H1 (cell line): ENCODE measurements at regions not wholly inside any gene's neighbourhood (a gene's known extent, or its start where the extent isn't known, plus 50 kb on each side); places are given as distances from the start of the nearest gene placed in this dataset.

Experiments
- CTCF ChIA-PET: fragments of 300-600 bp; sonication (Branson Sonifier 250); formaldehyde crosslinking; loops from one replicate; lab custom pipeline; 2021; ENCODE audit not compliant: partially characterized antibody; lab: Charles Lee
- POLR2A ChIA-PET: fragments of 300-600 bp; sonication (Branson Sonifier 250); formaldehyde crosslinking; loops from one replicate; lab custom pipeline; 2021; ENCODE audit warnings: inconsistent platforms; ENCODE audit not compliant: partially characterized antibody; lab: Charles Lee
- DNase-seq, 2 experiments: peaks; one replicate each; pipeline versions ENCODE4 v3.0.0 to v3.0.0-alpha.2; 2010 to 2022; ENCODE audit warnings: low spot score in 2 of 2, low read depth in 1 of 2, mixed read lengths in 1 of 2
- FAIRE-seq: peaks from 2 replicates; lab custom pipeline; 2011; peaks lifted over from hg19 to GRCh38; lab: Jason Lieb, UNC
- H2AFZ ChIP-seq: 2 replicates; pipeline ENCODE4 v1.8.1; 2012; ENCODE audit warnings: low read length, inconsistent platforms
- H2AK5ac ChIP-seq: 2 replicates; pipeline ENCODE4 v1.6.1; 2013; ENCODE audit warnings: low read depth, low read length
- H2BK120ac ChIP-seq: replicated peaks from 2 replicates; pipeline ENCODE3; 2013; ENCODE audit warnings: low read depth, low read length, inconsistent platforms
- H2BK12ac ChIP-seq: 2 replicates; pipeline ENCODE4 v1.6.1; 2013; ENCODE audit warnings: low read depth, low read length
- H2BK15ac ChIP-seq: 2 replicates; pipeline ENCODE4 v1.6.1; 2013; ENCODE audit warnings: low read length
- H2BK20ac ChIP-seq: 2 replicates; pipeline ENCODE4 v1.6.1; 2013; ENCODE audit warnings: low read length
- H2BK5ac ChIP-seq: 2 replicates; pipeline ENCODE4 v1.6.1; 2013; ENCODE audit warnings: low read depth, low read length
- H3K14ac ChIP-seq: 2 replicates; pipeline ENCODE4 v1.6.1; 2013; ENCODE audit warnings: inconsistent platforms; ENCODE audit not compliant: insufficient read length
- H3K18ac ChIP-seq: 2 replicates; pipeline ENCODE4 v1.6.1; 2013; ENCODE audit warnings: low read length; ENCODE audit errors: extremely low read depth
- H3K23ac ChIP-seq: 2 replicates; pipeline ENCODE4 v1.6.1; 2013; ENCODE audit warnings: inconsistent platforms; ENCODE audit not compliant: insufficient read length
- H3K23me2 ChIP-seq: 2 replicates; pipeline ENCODE4 v1.6.1; 2013; ENCODE audit warnings: low read depth, low read length
- H3K27ac ChIP-seq: 2 replicates; pipeline ENCODE4 v1.6.1; 2011; ENCODE audit warnings: low read depth, low read length, inconsistent platforms
- H3K27me3 ChIP-seq, 4 experiments: replicated peaks in 1 of 4; 1 replicate in 1 of 4; 2 replicates in 3 of 4; pipeline versions ENCODE4 v1.6.1 to v1.8.1; 2011 to 2013; ENCODE audit warnings: low read length in 3 of 4, mild to moderate bottlenecking in 3 of 4, inconsistent platforms in 2 of 4, mixed read lengths in 2 of 4, moderate library complexity in 1 of 4; ENCODE audit not compliant: control insufficient read depth in 3 of 4, insufficient read depth in 3 of 4; ENCODE audit errors: extremely low read depth in 1 of 4
- H3K36me3 ChIP-seq, 4 experiments: 2 replicates each; pipeline versions ENCODE4 v1.6.1 to v1.8.1; 2011 to 2013; ENCODE audit warnings: mild to moderate bottlenecking in 4 of 4, low read length in 3 of 4, moderate library complexity in 2 of 4, control low read depth in 1 of 4, inconsistent platforms in 1 of 4; ENCODE audit not compliant: insufficient read depth in 4 of 4, control insufficient read depth in 2 of 4
- H3K4ac ChIP-seq: replicated peaks from 2 replicates; pipeline ENCODE3; 2013; ENCODE audit warnings: low read length, low read depth, mixed read lengths, inconsistent platforms; ENCODE audit not compliant: insufficient read length
- H3K4me1 ChIP-seq, 4 experiments: replicated peaks in 1 of 4; 1 replicate in 1 of 4; 2 replicates in 3 of 4; pipeline versions ENCODE4 v1.6.1 to v1.8.1; 2011 to 2013; ENCODE audit warnings: low read length in 3 of 4, inconsistent platforms in 2 of 4, mixed read lengths in 1 of 4; ENCODE audit not compliant: insufficient read depth in 4 of 4, control insufficient read depth in 3 of 4
- H3K4me2 ChIP-seq, 2 experiments: 2 replicates each; pipeline versions ENCODE4 v1.6.1 to v1.8.1; 2011 to 2013; ENCODE audit warnings: low read depth in 2 of 2, low read length in 2 of 2, control low read depth in 1 of 2, inconsistent platforms in 1 of 2, mild to moderate bottlenecking in 1 of 2; ENCODE audit not compliant: insufficient read depth in 1 of 2
- H3K4me3 ChIP-seq, 4 experiments: fragments of 200-600, 300-600 bp in 1 of 4; sonication (generic), shearing (Covaris generic), sonication (Bioruptor Twin) in 1 of 4; 2 replicates each; pipeline versions ENCODE4 v1.5.1 to v1.8.1; 2011 to 2016; ENCODE audit warnings: low read length in 4 of 4, low read depth in 3 of 4, control low read depth in 2 of 4, inconsistent platforms in 2 of 4, mild to moderate bottlenecking in 2 of 4, mixed read lengths in 1 of 4, moderate library complexity in 1 of 4; ENCODE audit not compliant: insufficient read depth in 2 of 4; ENCODE audit errors: extremely low read depth in 1 of 4
- H3K56ac ChIP-seq: replicated peaks from 2 replicates; pipeline ENCODE3; 2013; ENCODE audit warnings: low read depth, mild to moderate bottlenecking, mixed read lengths, low read length, inconsistent platforms; ENCODE audit not compliant: insufficient read length
- H3K79me1 ChIP-seq: 2 replicates; pipeline ENCODE4 v1.6.1; 2013; ENCODE audit warnings: low read depth, low read length, control low read depth
- H3K79me2 ChIP-seq, 2 experiments: 2 replicates each; pipeline versions ENCODE4 v1.6.1 to v1.8.1; 2012 to 2013; ENCODE audit warnings: low read length in 2 of 2, mild to moderate bottlenecking in 2 of 2, inconsistent platforms in 1 of 2; ENCODE audit not compliant: insufficient read depth in 2 of 2, control insufficient read depth in 1 of 2
- H3K9ac ChIP-seq, 4 experiments: replicated peaks in 1 of 4; 1 replicate in 1 of 4; 2 replicates in 3 of 4; pipeline versions ENCODE4 v1.6.1 to v1.8.1; 2011 to 2013; ENCODE audit warnings: low read depth in 3 of 4, low read length in 3 of 4, control low read depth in 2 of 4, mild to moderate bottlenecking in 2 of 4, moderate library complexity in 2 of 4, inconsistent platforms in 1 of 4; ENCODE audit errors: extremely low read depth in 1 of 4
- H3K9me3 ChIP-seq, 2 experiments: 2 replicates each; pipeline versions ENCODE4 v1.6.1 to v1.8.1; 2012 to 2013; ENCODE audit warnings: mild to moderate bottlenecking in 2 of 2, moderate library complexity in 2 of 2, control low read depth in 1 of 2, inconsistent platforms in 1 of 2, low read depth in 1 of 2, low read length in 1 of 2, mixed read lengths in 1 of 2; ENCODE audit not compliant: insufficient read depth in 2 of 2
- H4K20me1 ChIP-seq, 2 experiments: replicated peaks in 1 of 2; 2 replicates each; pipeline versions ENCODE3 to v1.8.1; 2011 to 2013; ENCODE audit warnings: inconsistent platforms in 2 of 2, low read length in 2 of 2, mild to moderate bottlenecking in 1 of 2; ENCODE audit not compliant: insufficient read depth in 2 of 2, control insufficient read depth in 1 of 2
- H4K5ac ChIP-seq: 2 replicates; pipeline ENCODE4 v1.6.1; 2013; ENCODE audit warnings: low read length, low read depth, mixed read lengths, inconsistent platforms; ENCODE audit not compliant: insufficient read length
- H4K8ac ChIP-seq: 2 replicates; pipeline ENCODE4 v1.8.0; 2013; ENCODE audit warnings: mild to moderate bottlenecking, moderate library complexity, low read length, inconsistent platforms; ENCODE audit not compliant: insufficient read depth; ENCODE audit errors: extremely low read depth
- H4K91ac ChIP-seq: replicated peaks from 2 replicates; pipeline ENCODE3; 2013; ENCODE audit warnings: low read length, mixed read lengths, inconsistent platforms; ENCODE audit not compliant: insufficient read length
- ATF2 ChIP-seq: IDR thresholded peaks from 2 replicates; pipeline ENCODE4 v1.6.1; 2012; ENCODE audit warnings: low read length, inconsistent platforms
- CTBP2 ChIP-seq: IDR thresholded peaks from 2 replicates; pipeline ENCODE4 v1.7.0; 2011; ENCODE audit warnings: borderline replicate concordance, mild to moderate bottlenecking, moderate library complexity, mixed read lengths, low read length; ENCODE audit not compliant: insufficient read depth, insufficient read length
- GABPA ChIP-seq: IDR thresholded peaks from 2 replicates; pipeline ENCODE4 v1.6.1; 2011; ENCODE audit warnings: mild to moderate bottlenecking, low read length, moderate library complexity, borderline replicate concordance; ENCODE audit not compliant: insufficient read depth
- HDAC6 ChIP-seq: IDR thresholded peaks from one replicate; pipeline ENCODE4 v1.7.1; 2012; ENCODE audit warnings: low read depth, mild to moderate bottlenecking, inconsistent platforms, low read length, moderate library complexity
- JUN ChIP-seq: IDR thresholded peaks from 2 replicates; pipeline ENCODE4 v1.6.1; 2011; ENCODE audit warnings: low read depth, mild to moderate bottlenecking, improper control_type of control experiment, low read length
- JUND ChIP-seq: IDR thresholded peaks from 2 replicates; pipeline ENCODE4 v1.6.1; 2011; ENCODE audit warnings: mild to moderate bottlenecking, improper control_type of control experiment, low read length
- NANOG ChIP-seq: IDR thresholded peaks from 2 replicates; pipeline ENCODE4 v1.6.1; 2011; ENCODE audit warnings: low read length, low read depth, mild to moderate bottlenecking, inconsistent platforms; ENCODE audit not compliant: insufficient read depth, poor library complexity, severe bottlenecking
- NRF1 ChIP-seq: IDR thresholded peaks from 2 replicates; pipeline ENCODE4 v1.6.1; 2011; ENCODE audit warnings: mild to moderate bottlenecking, low read depth, low read length, improper control_type of control experiment
- SAP30 ChIP-seq: fragments of 300-600 bp; sonication (generic); IDR thresholded peaks from 2 replicates; pipeline ENCODE4 v1.7.1; 2012; ENCODE audit warnings: low read length, moderate library complexity, mild to moderate bottlenecking, inconsistent platforms; ENCODE audit not compliant: insufficient read depth, insufficient replicate concordance
- SRF ChIP-seq: IDR thresholded peaks from 2 replicates; pipeline ENCODE4 v1.6.1; 2011; ENCODE audit warnings: mild to moderate bottlenecking, low read depth, low read length, moderate library complexity
- TBP ChIP-seq: IDR thresholded peaks from 2 replicates; pipeline ENCODE4 v1.6.1; 2011; ENCODE audit warnings: low read depth, low read length, improper control_type of control experiment
- WGBS, 2 experiments: shearing (Covaris generic) in 1 of 2; methylation state at CpG; one replicate each; pipeline versions ENCODE4 v1.1.6 to v1.1.7; 2013 to 2015; ENCODE audit warnings: low lambda C conversion rate in 2 of 2, mixed read lengths in 2 of 2, inconsistent platforms in 1 of 2, low coverage in 1 of 2, missing lambda C conversion rate in 1 of 2; ENCODE audit not compliant: insufficient replicate concordance in 2 of 2, insufficient coverage in 1 of 2, insufficient read length in 1 of 2; ENCODE audit errors: extremely low coverage in 1 of 2, missing lambda C conversion rate in 1 of 2; 5-methylcytosine and 5-hydroxymethylcytosine counted together
- TF ChIP-seq, protein P1 (sequence below): IDR thresholded peaks from 2 replicates; pipeline ENCODE4 v1.6.1; 2011; ENCODE audit warnings: low read length, improper control_type of control experiment

DNA sequence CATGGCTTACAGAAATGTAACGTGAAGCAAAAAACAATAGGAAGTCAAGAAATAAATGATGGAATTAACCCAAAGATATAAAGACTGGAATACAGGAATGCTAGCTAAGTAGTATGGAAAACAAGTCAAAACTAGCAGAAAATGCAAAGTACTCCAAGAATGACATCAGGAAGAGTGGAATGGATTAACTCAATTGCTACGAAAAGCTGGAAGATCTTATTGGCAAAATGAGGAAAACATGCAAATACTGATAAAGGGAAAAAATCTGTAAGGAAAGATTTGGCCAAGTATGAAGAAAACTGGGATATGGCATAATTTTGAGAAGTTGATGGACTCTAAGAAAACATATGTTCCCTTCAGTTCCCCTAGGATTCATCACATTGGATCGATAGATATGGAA is 324.5 kb upstream of the ZNF608 start:
- no peak overlapping the region for H3K23ac ChIP-seq
- no peak overlapping the region for H4K8ac ChIP-seq
- no peaks in the 10 kb centered on the region for H3K27me3 ChIP-seq
- peaks cover 4 to 12% of the 10 kb centered on the region in 2 experiments for H3K9me3 ChIP-seq
- H2BK120ac ChIP-seq = no peak overlapping the region
- H2AK5ac ChIP-seq = no peak overlapping the region
- peaks cover 0 to 4% (median 0%) of the 10 kb centered on the region in 4 experiments; a peak in 1 of 8 replicates for H3K36me3 ChIP-seq
- H3K4ac ChIP-seq = no peak overlapping the region
- no peak for DNase-seq
- POLR2A ChIA-PET = no interaction called here
- no peak overlapping the region for H4K5ac ChIP-seq
- no peaks in the 10 kb centered on the region for H3K4me1 ChIP-seq
- no peak overlapping the region for H3K14ac ChIP-seq
- no peak overlapping the region for H4K91ac ChIP-seq
- no peak overlapping the region for H3K4me3 ChIP-seq
- no peak overlapping the region for H3K56ac ChIP-seq
- no peaks in the 10 kb centered on the region for H3K79me2 ChIP-seq
- H3K9ac ChIP-seq = no peak overlapping the region
- no peak overlapping the region for H3K27ac ChIP-seq
- no peak overlapping the region for H2BK20ac ChIP-seq
- no peak overlapping the region for H2BK5ac ChIP-seq
- 93% methylated on average over 3 of the region's 3 CpGs; no CpG with 5 or more reads in 1 of the 2 experiments for WGBS, 2 experiments
- CTCF ChIA-PET = no interaction called here
- no peaks in the 10 kb centered on the region for H3K79me1 ChIP-seq
- no peaks in the 10 kb centered on the region for H4K20me1 ChIP-seq
- no peak for FAIRE-seq
- H3K4me2 ChIP-seq = no peak overlapping the region
- H3K23me2 ChIP-seq = no peaks in the 10 kb centered on the region
- no peak overlapping the region for H3K18ac ChIP-seq
- no peak overlapping the region for H2BK15ac ChIP-seq
- no peak overlapping the region for H2BK12ac ChIP-seq
- no peak overlapping the region for H2AFZ ChIP-seq
- TF ChIP-seq CTBP2 (no peak), ATF2 (no peak), GABPA (no peak), JUND (no peak), SAP30 (no peak), HDAC6 (no peak), NRF1 (no peak), JUN (no peak), NANOG (no peak), TBP (no peak), SRF (no peak)
- TF ChIP-seq, protein P1, sequence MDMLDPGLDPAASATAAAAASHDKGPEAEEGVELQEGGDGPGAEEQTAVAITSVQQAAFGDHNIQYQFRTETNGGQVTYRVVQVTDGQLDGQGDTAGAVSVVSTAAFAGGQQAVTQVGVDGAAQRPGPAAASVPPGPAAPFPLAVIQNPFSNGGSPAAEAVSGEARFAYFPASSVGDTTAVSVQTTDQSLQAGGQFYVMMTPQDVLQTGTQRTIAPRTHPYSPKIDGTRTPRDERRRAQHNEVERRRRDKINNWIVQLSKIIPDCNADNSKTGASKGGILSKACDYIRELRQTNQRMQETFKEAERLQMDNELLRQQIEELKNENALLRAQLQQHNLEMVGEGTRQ = no peak
